BLaER1 treated with 17β-estradiol and CSF1 and Interleukin-3, amounts not matched to agents 10 nM and 100 nM (cell line): ENCODE measurements at regions not wholly inside any gene's neighbourhood (a gene's known extent, or its start where the extent isn't known, plus 50 kb on each side); places are given as distances from the start of the nearest gene placed in this dataset.

Experiments used
- H3K27ac ChIP-seq, 11 experiments: shearing (Covaris generic); formaldehyde crosslinking; 2 replicates each; pipeline ENCODE4 v1.8.1; 2022
- H3K27me3 ChIP-seq, 11 experiments: shearing (Covaris generic); formaldehyde crosslinking; 2 replicates each; pipeline ENCODE4 v1.8.1; 2022
- H3K36me3 ChIP-seq, 11 experiments: shearing (Covaris generic); formaldehyde crosslinking; 2 replicates each; pipeline ENCODE4 v1.8.1; 2022
- H3K4me1 ChIP-seq, 10 experiments: shearing (Covaris generic); formaldehyde crosslinking; 2 replicates each; pipeline ENCODE4 v1.8.1; 2022
- H3K4me2 ChIP-seq, 11 experiments: shearing (Covaris generic); formaldehyde crosslinking; 2 replicates each; pipeline ENCODE4 v1.8.1; 2022
- H3K4me3 ChIP-seq, 10 experiments: shearing (Covaris generic); formaldehyde crosslinking; 2 replicates each; pipeline ENCODE4 v1.8.1; 2022
- H3K9ac ChIP-seq, 11 experiments: shearing (Covaris generic); formaldehyde crosslinking; 2 replicates each; pipeline ENCODE4 v1.8.1; 2022
- H3K9me3 ChIP-seq, 11 experiments: shearing (Covaris generic); formaldehyde crosslinking; replicated peaks in 1 of 11; 2 replicates each; pipeline ENCODE4 v1.8.1; 2022
- H4K20me1 ChIP-seq, 11 experiments: shearing (Covaris generic); formaldehyde crosslinking; 2 replicates each; pipeline ENCODE4 v1.8.1; 2022
- Cebpa-rat ChIP-seq, 11 experiments: shearing (Covaris generic); IDR thresholded peaks; 2 replicates each; pipeline ENCODE4 v1.8.1; 2022

DNA sequence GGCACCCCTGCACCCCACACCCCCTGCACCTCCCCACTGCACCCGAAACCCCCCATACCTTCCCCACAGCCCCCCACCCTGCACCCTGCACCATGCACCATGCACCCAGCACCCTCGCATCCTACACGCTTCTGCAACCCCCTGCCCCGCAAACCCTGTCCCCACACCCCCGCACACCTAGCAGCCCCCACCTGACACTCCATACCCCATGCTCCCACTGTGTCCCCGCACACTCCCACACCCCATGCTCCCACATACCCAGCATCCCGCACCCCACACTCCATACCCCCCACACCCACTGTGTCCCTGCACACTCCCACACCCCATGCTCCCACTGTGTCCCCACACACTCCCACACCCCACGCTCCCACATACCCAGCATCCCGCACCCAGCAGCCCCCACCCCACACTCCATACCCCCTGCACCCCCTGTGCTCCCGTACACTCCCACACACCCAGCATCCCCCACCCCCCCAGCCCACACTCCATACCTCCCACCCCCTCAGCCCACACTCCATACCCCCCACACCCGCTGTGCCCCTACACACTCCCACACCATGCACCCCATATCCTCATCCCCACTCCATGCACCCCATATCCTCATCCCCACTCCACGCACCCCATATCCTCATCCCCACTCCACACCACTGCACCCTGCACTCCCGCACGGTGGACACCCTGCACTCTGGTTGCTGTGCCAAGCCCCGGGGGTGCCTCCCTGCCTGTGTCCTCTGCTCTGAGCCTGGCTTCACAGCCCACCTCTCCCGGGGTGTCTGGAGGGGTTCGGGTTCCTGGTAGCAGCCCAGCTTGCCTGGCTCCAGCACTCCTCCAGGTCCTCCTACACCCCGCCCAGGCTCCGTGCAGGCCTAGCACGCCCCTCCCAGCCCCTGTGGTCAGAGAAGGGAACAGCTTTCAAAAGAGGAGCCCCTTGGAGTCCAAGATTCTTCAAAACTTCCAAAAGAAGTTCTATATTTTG is 93.9 kb upstream of the CTDP1 start:
- Histone ChIP-seq H3K4me2 (no peak overlapping the region), H3K9ac (no peak overlapping the region), H4K20me1 (no peaks in the 10 kb centered on the region; a peak in 1 of 22 replicates), H3K27me3 (no peaks in the 10 kb centered on the region), H3K36me3 (no peaks in the 10 kb centered on the region), H3K4me3 (no peak overlapping the region), H3K4me1 (peaks cover 23 to 64% (median 56%) of the 10 kb centered on the region in 10 experiments; a peak in 18 of 20 replicates), H3K9me3 (no peaks in the 10 kb centered on the region), H3K27ac (no peak overlapping the region)
- no peak for TF ChIP-seq Cebpa-rat (IDR thresholded peaks at IDR 0.05)

DNA sequence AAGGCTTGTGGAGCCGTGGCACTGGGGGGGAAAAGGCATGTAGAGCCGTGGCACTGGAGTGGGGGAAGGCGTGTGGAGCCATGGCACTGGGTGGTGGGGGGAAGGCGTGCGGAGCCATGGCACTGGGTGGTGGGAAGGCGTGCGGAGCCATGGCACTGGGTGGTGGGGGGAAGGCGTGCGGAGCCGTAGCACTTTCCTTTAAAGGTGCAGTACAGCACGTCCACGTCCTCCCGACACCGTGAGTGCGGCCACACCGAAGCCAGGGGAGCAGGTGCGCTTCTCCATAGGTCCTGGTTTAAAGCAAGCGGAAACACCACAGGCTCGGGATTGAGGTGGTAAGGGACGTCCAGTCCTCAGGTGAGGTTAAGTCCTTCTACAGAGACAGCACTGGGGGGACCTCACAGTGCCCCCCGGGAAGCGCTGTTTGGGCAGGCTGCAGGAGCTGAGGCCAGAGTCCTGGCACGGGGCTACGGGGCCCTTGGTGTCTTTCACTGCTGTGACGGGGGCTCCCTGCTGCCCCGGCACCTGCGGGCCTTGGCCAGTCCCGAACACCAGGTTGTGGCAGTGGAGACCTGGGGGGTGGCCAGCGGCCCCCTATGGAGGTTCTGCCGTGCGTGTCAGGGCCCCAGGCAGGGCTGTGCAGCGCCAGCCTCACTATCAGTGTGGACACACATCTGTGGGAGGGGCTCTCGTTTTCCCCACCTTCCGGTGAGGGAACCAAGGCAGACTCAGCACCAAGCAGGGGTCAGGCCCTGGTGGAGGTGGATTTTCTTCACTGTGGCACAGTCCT is 93.0 kb upstream of the CTDP1 start:
- Histone ChIP-seq H3K36me3 (no peaks in the 10 kb centered on the region), H3K4me1 (peaks cover 23 to 70% (median 60%) of the 10 kb centered on the region in 10 experiments; a peak in 18 of 20 replicates), H3K4me2 (peak overlapping the region in 6 of 11 experiments; percentile 57 to 76 (median 67); a peak in 5 of 22 replicates), H3K27me3 (no peaks in the 10 kb centered on the region), H3K9me3 (no peaks in the 10 kb centered on the region), H4K20me1 (no peaks in the 10 kb centered on the region; a peak in 1 of 22 replicates), H3K27ac (no peak overlapping the region), H3K9ac (no peak overlapping the region), H3K4me3 (no peak overlapping the region)
- TF ChIP-seq Cebpa-rat (IDR thresholded peaks at IDR 0.05): no peak

- Histone ChIP-seq H3K4me2 (peak overlapping the region in 7 of 11 experiments; percentile 57 to 76 (median 65); a peak in 12 of 22 replicates), H3K9me3 (0 out of 22 replicates have a peak, but pooled peaks cover 0 to 2% (median 0%) of the 10 kb centered on the region in 11 experiments), H3K27ac (no peak overlapping the region), H3K9ac (no peak overlapping the region), H3K4me3 (no peak overlapping the region), H3K36me3 (no peaks in the 10 kb centered on the region), H4K20me1 (no peaks in the 10 kb centered on the region; a peak in 1 of 22 replicates), H3K27me3 (no peaks in the 10 kb centered on the region), H3K4me1 (peaks cover 23 to 70% (median 60%) of the 10 kb centered on the region in 10 experiments; a peak in 18 of 20 replicates)
- TF ChIP-seq Cebpa-rat (IDR thresholded peaks at IDR 0.05): no peak
Observed at GRCh38 chr18:79587226-79587741, 92.3 kb upstream of the CTDP1 start.

- Histone ChIP-seq H3K27ac (no peak overlapping the region), H3K4me1 (peaks cover 23 to 68% (median 60%) of the 10 kb centered on the region in 10 experiments; a peak in 18 of 20 replicates), H4K20me1 (no peaks in the 10 kb centered on the region; a peak in 1 of 22 replicates), H3K9me3 (peaks cover 0 to 9% (median 6%) of the 10 kb centered on the region in 11 experiments; a peak in 12 of 22 replicates), H3K9ac (no peak overlapping the region), H3K36me3 (no peaks in the 10 kb centered on the region), H3K4me3 (no peak overlapping the region), H3K27me3 (no peaks in the 10 kb centered on the region), H3K4me2 (peak overlapping the region in 8 of 11 experiments; percentile 48 to 76 (median 65); a peak in 16 of 22 replicates)
- TF ChIP-seq Cebpa-rat (IDR thresholded peaks at IDR 0.05): no peak
Observed at GRCh38 chr18:79587779-79588635, 91.6 kb upstream of the CTDP1 start.

DNA sequence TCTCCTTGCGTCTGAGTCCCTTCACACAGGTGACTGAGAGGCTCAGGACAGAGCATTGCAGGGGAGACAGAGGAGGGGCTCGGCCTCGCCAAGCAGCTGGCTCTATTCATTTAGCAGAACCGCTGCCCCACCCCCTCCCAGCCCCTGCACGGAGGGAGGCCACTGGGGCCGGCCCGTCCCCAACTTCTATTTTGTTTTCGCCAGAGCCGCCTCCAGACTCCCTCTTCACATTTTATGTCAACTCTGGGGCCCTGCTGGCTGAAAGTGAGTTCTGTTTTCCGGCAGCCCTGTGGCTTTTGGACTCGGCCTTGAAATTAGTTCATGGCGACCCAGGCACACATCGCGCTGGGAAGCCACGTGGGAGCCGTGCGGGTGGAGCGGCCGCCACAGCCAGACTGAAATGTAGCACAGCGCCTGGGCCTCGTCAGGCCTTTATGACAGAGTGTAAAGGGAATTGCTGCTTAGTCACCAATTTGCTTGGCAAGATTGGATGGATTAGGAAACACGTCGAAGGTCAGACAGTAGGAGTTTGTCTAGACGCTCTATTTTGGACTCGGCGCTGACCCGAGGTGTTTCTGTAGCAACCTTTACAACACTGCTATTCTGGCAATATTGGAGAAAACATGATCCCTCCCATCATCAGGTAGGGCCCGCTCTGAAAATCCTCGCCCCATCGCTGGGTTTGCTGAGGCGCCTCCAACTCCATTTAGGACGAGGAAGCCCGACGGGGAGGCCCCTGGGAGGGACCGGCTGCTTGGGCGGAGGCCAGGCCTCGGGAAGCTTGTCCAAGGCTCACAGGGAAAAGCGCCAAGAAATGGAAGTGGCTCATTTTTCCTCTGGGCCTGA is 90.7 kb upstream of the CTDP1 start:
- TF ChIP-seq Cebpa-rat (IDR thresholded peaks at IDR 0.05): no peak
- Histone ChIP-seq H3K9ac (peak overlapping the region in 1 of 11 experiments; percentile 20; a peak in 1 of 22 replicates), H3K4me3 (no peak overlapping the region), H3K36me3 (no peaks in the 10 kb centered on the region), H4K20me1 (no peaks in the 10 kb centered on the region; a peak in 1 of 22 replicates), H3K9me3 (peaks cover 0 to 13% (median 7%) of the 10 kb centered on the region in 11 experiments; a peak in 12 of 22 replicates), H3K27ac (no peak overlapping the region), H3K4me1 (peaks cover 23 to 61% (median 53%) of the 10 kb centered on the region in 10 experiments; a peak in 18 of 20 replicates), H3K4me2 (peak overlapping the region; percentile 9 to 76 (median 58); a peak in 21 of 22 replicates), H3K27me3 (no peaks in the 10 kb centered on the region; a peak in 1 of 22 replicates)

GRCh38 chr18:79589601-79590091 is 90.0 kb upstream of the CTDP1 start:
- TF ChIP-seq Cebpa-rat (IDR thresholded peaks at IDR 0.05): no peak
- Histone ChIP-seq H3K27ac (no peak overlapping the region), H3K27me3 (no peaks in the 10 kb centered on the region; a peak in 1 of 22 replicates), H4K20me1 (no peaks in the 10 kb centered on the region; a peak in 1 of 22 replicates), H3K4me2 (peak overlapping the region; percentile 9 to 76 (median 58); a peak in 20 of 22 replicates), H3K4me1 (peaks cover 17 to 53% (median 45%) of the 10 kb centered on the region in 10 experiments; a peak in 18 of 20 replicates), H3K36me3 (no peaks in the 10 kb centered on the region), H3K4me3 (no peak overlapping the region), H3K9me3 (peaks cover 0 to 13% (median 7%) of the 10 kb centered on the region in 11 experiments; a peak in 12 of 22 replicates), H3K9ac (peak overlapping the region in 3 of 11 experiments; percentile 9 to 20 (median 19); a peak in 2 of 22 replicates)
